NCI-H82 treated with DMSO at 0.1 percent for 48 hours (cell line): ENCODE measurements at regions not wholly inside any gene's neighbourhood (a gene's known extent, or its start where the extent isn't known, plus 50 kb on each side); places are given as distances from the start of the nearest gene placed in this dataset.
"Not testable (repeated sequence)": the region's sequence is repeated elsewhere in the genome, so short reads cannot be mapped to it uniquely, and the experiment has no call there.

Experiments used
- DNase-seq: peaks from one replicate; lab custom pipeline; 2025; ENCODE audit not compliant: unreplicated experiment; lab: John Stamatoyannopoulos, UW

DNA sequence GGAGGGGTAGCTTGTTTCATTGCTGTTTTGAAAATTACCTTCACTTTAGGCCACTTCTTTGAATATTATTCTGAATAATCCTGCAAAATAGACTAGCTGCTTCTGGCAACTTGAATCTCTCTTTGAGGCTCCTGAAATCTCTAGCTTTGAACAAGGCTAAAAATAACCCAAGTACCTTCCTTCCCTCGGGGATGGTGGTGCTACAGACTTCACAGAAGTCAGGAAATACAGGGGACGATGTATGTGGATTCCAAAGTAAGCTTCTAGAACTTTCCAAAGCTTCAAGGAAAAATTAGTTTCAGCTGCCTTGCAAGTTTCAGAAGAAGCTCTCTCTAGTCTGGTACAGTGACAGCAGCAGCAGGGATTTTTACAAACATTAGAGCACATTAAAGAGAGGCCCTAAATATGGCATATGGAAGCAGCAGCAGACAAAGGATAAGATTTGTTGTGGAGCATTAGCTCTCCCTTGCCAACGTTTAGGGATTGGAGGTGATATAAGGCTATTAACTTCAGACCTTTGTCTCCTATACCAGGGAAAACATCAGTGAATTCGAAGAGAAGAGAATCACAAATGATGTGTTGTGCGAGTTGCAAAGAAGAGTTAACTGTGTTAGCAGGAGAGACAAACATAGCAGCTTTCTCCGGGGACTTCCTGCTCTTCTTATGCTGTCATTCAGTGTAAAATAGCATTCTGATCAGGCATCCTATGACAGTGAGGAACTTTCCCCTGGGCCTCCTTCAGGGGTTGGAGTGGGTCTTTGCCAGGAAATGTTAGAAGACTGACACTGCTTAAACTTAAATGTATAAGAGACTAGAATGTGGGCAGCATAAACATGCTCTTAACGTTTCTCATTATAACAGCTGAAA, 783.0 kb upstream of the ARPP21 start:
- DNase-seq = no peak

DNA sequence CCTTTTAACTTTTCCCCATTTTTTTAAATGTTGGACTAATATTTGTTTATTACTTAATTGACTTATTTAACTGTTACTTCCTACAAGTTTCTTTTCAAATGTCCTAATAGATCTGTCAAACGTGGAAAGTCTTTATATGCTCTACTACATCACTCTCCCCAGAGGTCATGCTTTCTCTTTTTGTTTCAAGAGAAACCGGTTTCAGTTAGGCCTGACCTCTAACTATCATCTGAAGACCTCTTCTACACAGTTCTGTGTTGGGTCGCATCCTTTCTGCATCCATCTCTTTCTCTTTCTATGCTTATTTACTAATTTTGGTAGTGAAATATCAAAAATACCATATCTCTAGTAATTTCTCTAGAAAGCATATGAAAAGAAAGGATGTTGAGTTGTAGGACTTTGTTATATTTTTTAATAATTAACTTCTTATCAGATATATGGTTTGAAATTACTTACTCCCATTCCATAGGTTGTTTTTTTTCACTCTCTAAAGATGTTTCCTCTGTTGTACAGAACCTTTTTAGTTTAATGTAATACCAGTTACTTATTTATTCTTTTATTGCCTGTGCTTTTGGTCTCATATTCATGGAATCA, 781.2 kb upstream of the ARPP21 start:
- no peak for DNase-seq

- no peak for DNase-seq
Measured at GRCh38 chr3:34859746-34860145, 779.6 kb upstream of the ARPP21 start.

DNA sequence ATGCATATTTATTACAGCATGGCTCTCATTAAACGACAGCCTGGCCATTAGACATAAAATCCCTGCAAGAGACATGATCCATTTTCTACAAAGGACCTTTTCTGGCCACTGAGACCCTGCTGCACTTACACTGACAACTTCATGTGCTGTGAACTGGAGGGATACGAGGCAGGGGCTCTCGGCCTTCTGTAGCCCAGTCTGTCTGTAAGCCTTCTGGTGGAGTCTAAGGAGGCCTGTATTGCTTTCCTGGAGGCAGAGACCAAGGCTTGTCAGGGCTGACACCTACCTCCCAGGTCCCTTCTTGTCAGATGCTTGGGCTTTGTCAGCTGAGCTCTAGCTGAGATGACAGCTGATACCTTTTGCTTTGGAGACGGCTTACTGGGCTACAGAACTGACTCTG, 776.9 kb upstream of the ARPP21 start:
- DNase-seq = no peak

DNA sequence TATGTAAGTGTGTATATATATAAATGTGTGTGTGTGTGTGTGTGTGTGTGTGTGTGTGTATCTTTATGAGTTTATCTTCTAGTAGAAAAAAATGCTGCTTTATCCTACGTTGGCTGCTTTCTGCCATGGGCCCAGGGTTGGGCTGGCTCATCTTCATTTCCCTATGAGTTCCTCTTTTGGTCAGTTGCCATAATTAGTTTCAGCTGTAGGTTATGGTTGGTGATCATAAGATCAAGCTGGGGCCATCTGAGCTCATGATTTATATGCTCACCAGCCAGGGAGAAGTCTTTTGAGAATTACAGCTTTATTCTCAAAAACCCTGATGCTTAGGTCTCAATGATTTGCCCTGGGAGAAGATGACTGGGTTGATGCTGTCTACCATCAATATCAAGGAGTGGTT, 775.8 kb upstream of the ARPP21 start:
- DNase-seq = no peak

DNA sequence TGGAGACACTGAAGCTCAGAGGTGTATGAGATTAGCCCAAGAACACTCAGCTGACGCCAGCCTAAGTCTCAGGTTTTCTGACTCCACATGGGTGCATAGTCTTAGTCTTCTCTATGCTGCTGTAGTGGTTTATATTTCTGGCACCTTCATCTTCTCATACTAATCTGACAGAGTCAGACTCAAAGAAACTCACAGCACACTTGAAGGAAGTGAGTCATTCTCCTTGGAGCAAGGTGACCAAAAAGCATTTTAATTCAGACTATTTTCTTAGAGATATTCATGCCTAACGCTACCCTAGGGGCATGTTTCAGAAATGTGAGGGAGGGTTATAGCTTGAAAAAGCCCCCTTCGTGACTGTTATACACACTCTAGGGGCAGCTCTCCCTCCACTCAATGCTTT, 775.3 kb upstream of the ARPP21 start:
- no peak for DNase-seq

DNA sequence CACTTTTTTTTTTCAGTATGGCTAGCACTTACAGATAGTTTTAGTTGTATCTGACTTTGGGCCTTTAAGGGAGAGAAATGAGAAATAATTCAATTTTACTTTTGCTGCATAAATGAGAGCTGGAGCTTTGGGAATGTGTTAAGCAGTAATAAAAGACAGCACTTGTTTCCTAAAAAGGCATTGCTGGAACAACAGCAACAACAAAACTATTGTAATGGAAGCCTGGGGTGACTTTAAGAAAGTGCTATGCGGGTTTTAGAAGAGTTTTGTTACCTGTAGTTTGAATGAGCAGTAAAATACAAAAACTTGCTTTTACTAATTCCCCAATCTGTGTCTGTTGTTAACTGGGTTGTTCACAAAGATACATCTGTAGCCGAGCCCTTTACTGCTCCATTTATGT, 774.0 kb upstream of the ARPP21 start:
- DNase-seq = no peak

DNA sequence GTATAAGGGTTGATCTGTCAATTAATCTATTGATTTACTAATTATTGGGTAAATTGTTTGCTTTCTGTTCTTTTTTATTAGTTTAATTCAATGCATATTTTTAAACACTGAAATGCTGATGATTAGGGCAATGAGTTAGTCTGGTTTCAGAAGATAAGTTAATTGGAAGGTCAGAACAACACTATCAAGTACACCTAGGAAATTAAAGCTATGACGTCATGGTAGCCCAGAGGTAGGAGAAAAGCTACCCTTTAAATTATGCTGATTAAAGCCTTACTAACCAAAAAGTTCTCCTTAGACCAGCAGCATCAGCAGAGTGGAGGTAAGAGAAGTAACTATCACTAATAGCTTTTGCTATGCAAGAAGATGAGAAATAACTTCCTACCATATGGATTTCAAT, 770.4 kb upstream of the ARPP21 start:
- no peak for DNase-seq

- DNase-seq = no peak
Measured at GRCh38 chr3:34869696-34870095, 769.6 kb upstream of the ARPP21 start.

DNA sequence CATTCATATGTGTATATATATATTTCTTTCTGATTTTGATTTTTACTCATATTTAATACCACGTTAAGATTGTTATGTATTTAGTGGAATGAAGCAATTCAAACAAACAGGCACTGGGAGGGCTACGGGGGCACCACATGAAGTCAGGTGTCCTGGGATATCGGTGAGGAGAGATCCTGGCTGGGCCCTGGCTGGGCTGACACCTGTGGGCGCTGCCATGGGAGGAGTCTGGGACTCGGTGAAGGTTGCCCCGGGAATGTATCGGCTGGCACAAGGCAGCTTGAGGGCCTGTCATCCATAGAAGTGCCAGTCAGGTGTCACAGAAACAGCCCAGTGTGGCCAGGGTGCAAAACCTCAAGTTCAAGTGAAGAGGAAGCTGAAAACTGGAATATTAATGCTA, 766.9 kb upstream of the ARPP21 start:
- no peak for DNase-seq

GRCh38 chr3:34876997-34877396, 762.3 kb upstream of the ARPP21 start:
- no peak for DNase-seq

- DNase-seq = no peak
Measured at GRCh38 chr3:34878488-34878887, 760.8 kb upstream of the ARPP21 start.

GRCh38 chr3:34881026-34881425, 758.3 kb upstream of the ARPP21 start:
- no peak for DNase-seq

DNA sequence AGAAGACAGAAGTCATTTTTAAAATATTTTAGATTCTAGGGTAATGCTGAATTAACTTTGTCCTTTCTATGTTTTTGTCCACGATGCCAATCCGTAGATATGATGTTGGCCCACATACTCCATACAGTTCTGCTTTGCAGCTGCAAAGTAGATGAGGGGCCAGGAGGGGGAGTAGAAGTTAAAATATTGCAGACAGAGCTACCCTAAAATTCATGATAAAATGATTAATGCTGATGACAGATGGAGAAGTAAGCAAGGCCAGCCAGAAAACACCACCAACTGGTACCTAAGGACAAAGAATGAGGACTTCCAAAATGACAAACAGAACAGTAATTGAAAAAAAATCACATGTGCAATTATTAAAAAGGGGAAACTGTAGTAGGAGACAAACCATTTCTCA, 756.6 kb upstream of the ARPP21 start:
- peak; percentile 1 for DNase-seq

DNA sequence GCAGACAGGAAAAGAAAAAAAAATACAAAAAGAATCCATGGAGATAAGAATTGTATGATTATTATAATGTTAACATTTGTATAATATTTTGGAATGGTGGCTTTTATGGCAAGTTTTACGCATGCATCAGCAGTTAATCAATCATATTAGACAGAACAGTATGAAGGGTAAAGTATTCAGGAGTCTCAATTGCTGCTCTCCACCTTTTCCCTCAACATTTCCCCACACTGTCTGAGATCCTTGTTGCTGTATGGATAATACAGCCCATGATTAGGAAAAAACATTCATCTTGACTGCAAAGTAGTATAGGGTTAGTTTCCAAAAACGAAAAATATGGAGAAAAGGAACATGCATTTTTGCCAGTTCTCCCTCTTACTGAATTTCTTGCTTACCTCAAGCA, 755.3 kb upstream of the ARPP21 start:
- DNase-seq = no peak

- peak; percentile 46 for DNase-seq
Measured at GRCh38 chr3:34886443-34886842, 752.9 kb upstream of the ARPP21 start.

- DNase-seq = no peak
Measured at GRCh38 chr3:34889641-34890040, 749.7 kb upstream of the ARPP21 start.

- DNase-seq = no peak
Measured at GRCh38 chr3:34890247-34890646, 749.1 kb upstream of the ARPP21 start.

- DNase-seq = peak; percentile 65
Measured at GRCh38 chr3:34891941-34892340, 747.4 kb upstream of the ARPP21 start.

- DNase-seq = no peak
Measured at GRCh38 chr3:34895841-34896240, 743.5 kb upstream of the ARPP21 start.

DNA sequence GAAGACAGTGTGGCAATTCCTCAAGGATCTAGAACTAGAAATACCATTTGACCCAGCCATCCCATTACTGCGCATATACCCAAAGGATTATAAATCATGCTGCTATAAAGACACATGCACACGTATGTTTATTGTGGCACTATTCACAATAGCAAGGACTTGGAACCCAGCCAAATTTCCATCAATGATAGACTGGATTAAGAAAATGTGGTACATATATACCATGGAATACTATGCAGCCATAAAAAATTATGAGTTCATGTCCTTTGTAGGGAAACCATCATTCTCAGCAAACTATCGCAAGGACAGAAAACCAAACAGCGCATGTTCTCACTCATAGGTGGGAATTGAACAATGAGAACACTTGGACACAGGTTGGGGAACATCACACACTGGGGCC, 729.6 kb upstream of the ARPP21 start:
- DNase-seq = not testable (repeated sequence)

- DNase-seq = no peak
Measured at GRCh38 chr3:34919025-34919424, 720.3 kb upstream of the ARPP21 start.

DNA sequence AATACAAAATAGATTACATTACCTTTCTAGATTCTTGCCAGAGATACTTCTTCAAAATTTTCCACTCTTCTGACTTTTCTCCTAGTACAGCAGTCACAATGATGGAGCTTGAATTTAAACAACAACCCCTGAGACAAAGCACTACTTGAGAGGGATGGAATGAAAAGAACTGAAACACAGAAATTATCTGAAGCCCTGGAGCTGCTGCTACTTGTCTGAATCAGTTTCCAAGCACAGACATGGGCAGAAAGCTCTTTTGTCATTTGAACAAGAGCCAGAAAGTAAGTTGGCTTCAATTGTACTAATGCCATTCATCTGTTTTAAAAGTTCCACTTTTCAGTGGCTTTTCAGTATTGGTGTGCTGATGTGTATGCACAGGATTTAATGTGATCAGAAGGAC, 718.5 kb upstream of the ARPP21 start:
- no peak for DNase-seq
